B cell (primary cell): ENCODE measurements at regions not wholly inside any gene's neighbourhood (a gene's known extent, or its start where the extent isn't known, plus 50 kb on each side); places are given as distances from the start of the nearest gene placed in this dataset.

ENCODE experiments used
- CTCF ChIP-seq: fragments of 200-600 bp; IDR thresholded peaks from one replicate; pipeline ENCODE4 v1.8.0; 2022; ENCODE audit warnings: antibody characterized with exemption, mild to moderate bottlenecking
- EZH2 ChIP-seq: IDR thresholded peaks from 2 replicates; pipeline ENCODE4 v1.6.1; 2012; ENCODE audit warnings: borderline replicate concordance, low read depth, mild to moderate bottlenecking, moderate library complexity, low read length; ENCODE audit not compliant: insufficient read depth, poor library complexity, severe bottlenecking

DNA sequence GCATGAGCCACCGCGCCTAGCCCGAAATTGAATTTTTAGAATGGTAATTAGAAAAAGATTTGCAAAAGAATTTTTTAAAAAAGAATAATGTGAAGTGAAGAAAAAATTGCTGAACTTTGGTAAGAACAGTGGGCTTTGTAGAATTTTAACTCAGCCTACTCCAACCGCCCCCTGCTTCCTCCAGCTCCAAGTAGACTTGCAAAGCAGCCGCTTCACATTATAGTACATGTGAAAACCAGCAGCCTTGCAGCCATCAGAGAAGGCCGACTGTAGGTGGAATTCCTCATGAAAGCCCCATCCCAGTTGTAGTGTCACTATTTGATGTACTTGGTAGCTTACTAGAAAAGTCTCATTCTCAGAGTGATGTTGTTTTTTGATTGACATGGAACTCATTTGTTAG lies 835.6 kb downstream of the TBC1D32 start:
- TF ChIP-seq EZH2 (no peak), CTCF (no peak)
